GM19099 (cell line): ENCODE measurements at regions not wholly inside any gene's neighbourhood (a gene's known extent, or its start where the extent isn't known, plus 50 kb on each side); places are given as distances from the start of the nearest gene placed in this dataset.

Experiments used
- POLR2A ChIP-seq: IDR thresholded peaks from 3 replicates; pipeline ENCODE4 v1.6.1; 2011; ENCODE audit warnings: low read depth; ENCODE audit not compliant: insufficient read length; ENCODE audit errors: extremely low read depth

DNA sequence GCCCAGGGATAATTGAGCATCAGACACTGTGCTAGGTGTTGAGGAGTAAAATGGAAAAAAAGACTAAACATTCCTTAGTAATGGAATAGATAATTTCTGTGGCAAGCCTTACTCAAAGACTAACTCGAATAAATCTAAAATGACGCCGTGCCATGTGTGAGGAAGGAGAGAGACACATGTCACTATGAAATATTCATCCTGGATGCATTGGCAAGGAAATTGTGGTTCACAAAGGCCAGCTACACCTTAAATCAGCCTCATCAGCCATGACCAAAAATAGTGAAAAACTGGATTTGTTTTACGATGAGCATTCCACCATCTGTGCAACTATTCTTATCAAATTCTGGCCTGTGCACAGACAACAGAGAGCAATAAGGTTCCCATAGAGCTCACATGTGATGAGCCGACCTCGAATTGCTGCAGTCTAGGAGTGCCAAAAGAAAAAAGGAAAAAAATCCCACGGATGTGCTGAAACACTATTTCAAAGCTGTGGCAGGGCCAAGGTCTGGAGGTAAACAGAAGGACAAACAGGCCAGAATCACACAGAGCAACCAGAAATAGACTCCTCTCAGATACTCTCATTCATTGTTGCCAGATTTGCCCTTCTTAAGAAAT lies 505.7 kb downstream of the EFNB2 start:
- TF ChIP-seq POLR2A = no peak

DNA sequence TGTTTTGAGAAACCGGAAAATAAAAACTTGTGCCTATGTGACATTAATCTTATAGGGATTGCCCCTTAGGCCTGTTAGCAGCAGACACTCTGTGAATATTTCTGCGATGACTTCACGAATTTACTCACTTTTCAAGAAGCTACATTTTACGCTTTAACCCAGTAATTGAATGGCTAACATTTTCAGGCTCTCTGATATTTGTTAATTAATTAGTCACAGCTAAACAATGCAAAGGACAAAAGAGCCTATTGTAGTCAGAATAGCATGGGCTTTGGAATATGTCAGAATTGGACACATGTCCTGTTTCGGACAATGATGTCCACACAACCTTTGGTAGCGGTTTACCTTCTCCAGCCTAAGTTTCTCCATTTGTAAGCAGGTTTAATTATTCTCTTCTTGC lies 506.6 kb downstream of the EFNB2 start:
- TF ChIP-seq POLR2A = no peak

DNA sequence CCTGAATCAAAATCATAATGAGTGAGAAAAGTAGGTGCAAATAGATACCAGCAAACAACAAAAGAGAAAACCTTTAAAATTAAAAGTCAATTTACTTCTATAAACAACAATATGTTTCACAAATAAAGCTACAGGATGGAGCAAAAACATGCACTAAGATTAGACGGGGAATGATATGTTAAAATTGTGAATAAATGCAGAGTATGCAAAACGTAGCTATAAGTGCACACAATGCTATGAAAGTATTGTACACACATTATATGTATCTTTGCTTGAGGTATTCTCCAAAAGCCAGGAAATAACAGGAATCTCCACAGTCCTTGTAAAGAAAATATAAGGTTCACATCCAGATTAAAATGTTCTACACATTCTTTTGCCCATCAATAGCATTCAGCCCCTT lies 523.9 kb downstream of the EFNB2 start:
- TF ChIP-seq POLR2A = no peak

DNA sequence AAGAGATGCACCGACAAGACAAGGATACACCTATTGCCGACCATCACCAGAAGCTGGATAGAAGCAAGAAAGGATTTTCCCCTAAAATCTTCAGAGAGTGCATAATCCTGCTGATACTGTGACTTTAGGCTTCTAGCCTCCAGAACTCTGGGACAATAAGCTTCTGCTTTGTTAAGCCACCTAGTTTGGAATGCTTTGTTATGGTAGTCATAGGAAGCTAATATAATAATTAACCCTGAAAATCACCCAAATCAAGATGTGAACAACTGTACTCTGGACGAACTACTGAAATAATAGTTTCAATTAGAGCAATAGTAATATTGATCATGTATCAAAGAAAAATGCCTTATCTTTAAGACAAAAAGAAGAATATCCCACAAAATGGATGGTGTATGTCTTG lies 524.6 kb downstream of the EFNB2 start:
- no peak for TF ChIP-seq POLR2A

DNA sequence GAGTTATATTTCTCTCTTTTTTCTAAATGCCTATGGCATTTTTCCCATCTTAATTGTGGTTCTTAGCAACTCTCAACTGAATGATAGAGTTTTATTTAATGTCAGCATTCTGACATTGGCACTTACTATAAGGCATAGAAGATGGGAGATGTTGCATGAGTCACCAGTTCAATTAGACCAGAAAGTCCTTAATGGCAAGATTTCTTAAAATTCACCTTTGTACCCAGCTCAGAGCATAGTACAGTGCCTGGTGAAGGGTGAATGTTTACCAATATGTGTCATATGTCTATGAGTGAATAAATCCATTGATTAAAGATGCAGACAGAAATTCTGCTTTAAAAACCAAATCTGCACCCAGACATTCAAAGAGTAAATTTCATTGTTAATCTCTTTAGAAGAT lies 526.9 kb downstream of the EFNB2 start:
- no peak for TF ChIP-seq POLR2A

DNA sequence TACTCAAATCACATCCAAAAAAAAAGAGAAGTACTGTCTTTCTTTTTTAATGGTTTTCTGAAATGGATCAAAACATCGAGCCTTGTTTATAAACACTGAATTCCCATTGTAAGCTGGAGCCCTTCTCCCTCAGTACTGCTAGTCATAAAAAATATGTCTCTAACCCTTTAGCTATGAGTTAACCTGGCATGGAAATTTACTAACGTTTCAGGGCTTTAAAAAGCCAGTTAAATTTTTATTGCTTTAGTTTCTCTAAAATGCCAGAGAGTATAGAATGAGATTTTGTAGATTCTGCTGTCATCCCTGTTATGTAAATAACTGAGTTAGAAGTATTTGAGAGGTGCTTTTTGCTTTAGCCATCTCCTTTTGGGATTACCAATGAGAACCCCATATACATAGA lies 528.3 kb downstream of the EFNB2 start:
- no peak for TF ChIP-seq POLR2A

DNA sequence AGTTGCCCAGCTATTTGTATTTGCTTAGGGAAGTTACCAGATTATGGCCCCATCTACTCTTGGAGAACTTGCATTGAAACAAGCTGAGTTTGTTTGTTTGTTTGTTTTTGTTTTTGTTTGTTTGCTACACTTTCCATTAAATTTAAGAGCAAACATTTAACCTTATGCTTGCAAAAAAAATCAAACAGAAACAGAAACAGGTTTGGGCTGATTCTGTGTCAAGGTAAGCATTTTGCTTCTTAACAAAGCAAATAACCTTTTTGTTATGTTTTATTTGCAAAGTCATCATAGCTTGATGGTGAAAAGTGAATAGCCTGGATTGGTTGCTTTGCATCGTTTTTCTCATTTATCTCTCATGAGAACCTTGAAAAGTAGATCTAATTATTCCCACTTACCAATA lies 531.8 kb downstream of the EFNB2 start:
- no peak for TF ChIP-seq POLR2A

DNA sequence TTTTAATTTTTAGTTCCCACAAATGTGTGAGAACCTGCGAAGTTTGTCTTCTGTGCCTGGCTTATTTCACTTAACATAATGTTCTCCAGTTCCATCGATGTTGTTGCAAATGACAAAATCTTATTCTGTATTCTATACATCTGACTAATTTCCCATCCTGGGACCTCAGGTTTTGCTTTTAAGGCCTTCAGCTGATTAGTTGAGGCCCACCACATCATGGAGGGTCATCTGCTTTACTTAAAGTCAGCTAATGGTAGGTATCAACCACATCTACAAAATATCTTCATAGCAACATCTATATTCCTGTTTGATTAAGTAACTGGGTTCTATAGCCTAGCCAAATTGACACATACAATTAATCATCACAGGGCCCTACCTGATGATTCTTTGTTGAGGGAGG lies 534.0 kb downstream of the EFNB2 start:
- TF ChIP-seq POLR2A = no peak

DNA sequence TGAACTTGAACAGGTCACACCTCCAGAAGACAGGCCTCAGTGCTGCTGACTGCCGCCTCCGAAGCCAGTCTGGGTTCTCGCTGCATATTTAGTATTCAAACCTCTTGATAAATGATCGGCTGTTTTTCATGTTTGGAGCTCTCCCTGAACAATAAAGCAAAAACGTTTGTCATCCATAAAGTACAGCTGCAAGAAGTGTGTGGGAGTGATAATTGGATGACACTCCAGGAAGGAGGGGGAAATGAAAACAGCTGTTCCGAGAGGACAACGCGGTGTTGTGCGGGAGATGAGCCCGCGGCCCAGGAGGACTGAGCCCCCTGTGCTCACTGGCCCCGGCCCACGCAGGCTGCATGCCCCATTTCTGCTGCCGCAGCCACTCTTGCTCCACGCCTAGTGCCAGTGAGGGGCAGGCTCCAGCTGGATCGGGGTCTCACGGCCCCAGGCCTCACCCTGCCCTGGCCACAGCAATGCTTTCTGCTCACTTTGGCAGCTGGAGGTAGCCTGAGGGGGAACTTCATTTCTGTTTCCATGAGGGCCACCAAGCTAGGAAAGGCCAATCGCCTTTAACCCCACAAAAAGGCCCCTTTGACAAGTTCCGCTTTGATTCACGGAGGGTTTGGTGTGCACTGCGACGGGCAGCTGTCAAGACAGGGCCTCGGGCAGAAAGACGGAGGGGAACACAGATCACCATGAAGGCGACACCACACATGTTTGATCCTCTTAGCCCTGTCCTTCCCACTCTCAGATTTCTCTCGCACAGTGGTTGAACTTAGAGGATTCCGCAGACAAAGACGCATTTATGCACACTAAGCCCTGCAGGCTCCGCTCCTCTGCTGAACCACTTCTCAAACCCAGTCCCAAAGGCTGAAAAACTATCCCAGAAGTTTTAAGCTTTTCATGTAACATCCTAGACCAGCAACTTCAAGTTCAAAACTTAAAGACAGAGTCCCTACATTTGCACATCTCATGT lies 537.6 kb downstream of the EFNB2 start:
- TF ChIP-seq POLR2A = no peak

DNA sequence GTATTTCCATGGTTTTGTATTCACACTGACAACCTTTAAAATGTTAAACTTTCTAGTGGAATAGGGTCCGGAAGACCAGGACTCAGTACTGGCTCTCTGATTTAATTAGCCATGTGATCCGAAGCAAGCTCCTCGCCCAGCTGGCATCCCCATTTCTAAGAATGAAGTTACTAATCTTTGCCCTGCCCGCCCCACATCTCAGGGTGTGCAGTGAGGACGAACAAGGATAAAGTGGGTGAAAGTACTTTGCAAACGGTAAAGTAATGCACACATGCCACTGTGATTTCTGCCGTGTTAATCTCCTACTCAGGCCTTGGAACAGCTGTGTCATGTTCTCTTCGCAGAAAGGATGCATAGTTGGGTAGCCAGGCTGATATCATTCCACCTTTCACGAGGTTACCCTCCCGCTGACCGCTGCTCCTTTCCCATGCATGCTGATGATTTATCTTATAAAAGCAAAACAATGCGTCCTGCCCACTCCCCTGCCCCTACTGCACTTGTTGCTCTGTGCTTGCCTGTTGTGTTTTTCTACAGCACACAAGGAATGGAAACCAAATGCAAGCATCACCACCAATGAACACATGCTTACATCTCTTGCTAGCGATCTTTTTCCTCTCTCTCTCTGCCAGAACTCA lies 539.0 kb downstream of the EFNB2 start:
- TF ChIP-seq POLR2A = no peak

DNA sequence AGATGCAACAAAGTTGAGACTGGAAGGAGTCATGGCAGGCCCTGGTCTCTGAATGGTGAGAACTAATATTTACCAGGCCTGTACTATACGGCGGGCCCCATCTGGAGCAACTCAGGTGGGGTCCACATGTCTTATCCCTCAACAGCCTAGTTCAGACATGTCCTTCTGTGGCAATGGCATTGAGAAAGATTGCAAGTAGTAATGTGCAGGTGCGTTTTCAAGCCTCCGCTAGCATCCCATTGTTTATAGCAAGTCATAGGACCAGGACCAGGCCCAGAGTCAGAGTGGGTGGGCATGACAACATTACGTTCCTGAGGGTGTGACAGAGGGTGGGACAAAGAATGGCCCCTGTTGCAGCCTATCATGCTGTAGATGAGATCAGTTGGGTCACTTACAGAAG lies 541.1 kb downstream of the EFNB2 start:
- no peak for TF ChIP-seq POLR2A

DNA sequence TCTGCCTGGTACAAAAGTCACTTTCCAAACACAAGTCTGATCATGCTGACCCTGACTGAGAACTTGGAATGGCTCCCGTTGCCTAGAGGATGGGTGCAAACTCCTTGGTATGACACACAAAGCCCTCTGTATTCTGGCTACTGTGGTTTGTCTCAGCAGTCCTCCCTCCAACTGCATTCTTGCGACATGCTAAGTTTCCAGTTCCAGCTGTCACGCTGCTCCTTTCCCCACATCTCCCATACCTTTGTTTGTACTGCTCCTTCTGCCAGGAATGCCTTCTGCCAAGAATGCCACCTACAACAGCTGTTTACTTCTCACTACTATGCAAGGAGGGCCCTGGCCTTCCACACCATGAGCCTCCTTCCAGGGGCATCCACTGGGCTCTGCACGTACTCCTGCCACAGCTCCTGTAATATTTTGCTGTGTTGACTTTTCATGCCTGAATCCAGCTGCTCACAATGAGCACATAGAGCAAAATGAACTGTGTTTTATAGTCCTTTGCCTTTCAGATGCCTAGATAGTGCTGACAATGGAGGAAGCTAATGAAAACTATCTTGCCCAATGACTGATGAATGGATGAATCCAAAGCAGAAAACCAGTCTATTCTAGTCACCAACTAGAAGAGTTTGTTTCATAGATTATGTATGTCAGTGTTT lies 543.7 kb downstream of the EFNB2 start:
- TF ChIP-seq POLR2A = no peak

DNA sequence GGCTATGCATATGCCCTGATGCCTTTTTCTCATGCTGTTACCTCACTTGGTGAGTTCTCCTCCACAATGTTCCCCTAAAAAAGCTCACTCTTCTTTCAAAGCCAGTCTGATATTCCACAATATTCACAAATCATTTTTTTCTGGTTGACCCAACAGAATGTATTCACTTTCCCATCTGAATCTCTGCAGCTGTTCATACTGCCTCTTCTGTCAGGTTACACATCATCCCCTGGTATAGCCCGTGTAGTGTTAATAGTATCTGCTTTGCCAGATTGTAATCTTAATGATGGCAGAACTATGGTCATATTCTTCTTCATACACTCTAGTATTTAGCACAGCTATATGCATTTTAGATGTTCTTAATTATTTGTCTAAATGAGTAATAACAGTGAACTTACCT lies 544.3 kb downstream of the EFNB2 start:
- TF ChIP-seq POLR2A = no peak

DNA sequence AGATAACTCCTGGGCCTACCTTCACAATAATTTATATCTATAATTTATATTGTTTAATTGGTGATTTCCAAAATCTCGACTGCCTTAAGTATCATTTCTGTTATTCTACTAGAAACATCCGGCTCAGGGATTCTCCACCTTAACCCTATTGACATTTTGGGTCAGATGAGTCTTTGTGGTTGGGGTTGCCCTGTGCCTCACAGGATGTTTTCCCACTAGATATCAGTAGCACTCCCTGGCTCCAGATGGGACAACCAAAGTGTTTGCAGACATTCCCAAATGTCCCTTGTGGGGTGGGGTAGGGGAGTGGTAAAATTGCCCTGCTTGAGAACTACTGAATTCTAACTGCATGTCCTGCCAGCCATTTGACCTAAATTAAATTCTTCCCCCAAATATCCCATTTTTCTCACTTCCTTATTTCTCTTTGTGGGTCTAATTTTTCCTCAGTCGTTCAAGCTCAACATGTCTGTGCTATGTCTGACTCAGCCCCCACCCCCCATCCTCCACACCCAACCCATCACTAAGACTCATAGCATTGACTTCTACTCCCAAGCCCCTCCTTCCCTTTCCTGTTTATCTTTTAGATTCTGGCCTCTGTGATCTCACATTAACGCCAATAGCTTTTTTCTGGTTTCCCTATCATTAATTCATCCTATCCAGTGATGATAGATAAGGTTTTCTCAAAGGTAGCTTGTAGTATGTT lies 545.1 kb downstream of the EFNB2 start:
- TF ChIP-seq POLR2A = no peak

DNA sequence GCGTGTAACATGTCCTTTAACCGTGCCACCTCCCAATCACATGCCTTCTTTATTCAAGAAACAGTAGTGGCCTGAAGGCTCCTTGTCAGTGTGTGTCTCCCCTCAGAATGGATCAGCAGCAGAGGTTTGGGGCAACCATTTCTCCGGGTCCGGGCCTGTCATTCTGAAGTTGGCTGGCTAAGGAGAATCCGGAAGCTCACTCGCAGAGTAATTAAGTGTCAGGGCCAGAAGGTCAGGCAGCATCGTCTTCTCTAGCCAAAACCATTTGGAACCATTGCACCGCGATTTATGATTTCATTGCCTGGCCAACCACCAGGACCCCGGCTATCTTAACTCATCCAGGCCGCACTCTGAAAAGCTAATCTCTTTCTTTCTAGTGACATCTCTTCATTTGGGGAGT lies 550.8 kb downstream of the EFNB2 start:
- no peak for TF ChIP-seq POLR2A
